GM12874 (cell line): ENCODE measurements at regions not wholly inside any gene's neighbourhood (a gene's known extent, or its start where the extent isn't known, plus 50 kb on each side); places are given as distances from the start of the nearest gene placed in this dataset.

ENCODE experiments used
- CTCF ChIP-seq: IDR thresholded peaks from 2 replicates; pipeline ENCODE4 v1.5.1; 2011; ENCODE audit warnings: low read depth, mild to moderate bottlenecking, control low read depth, low read length, moderate library complexity; ENCODE audit not compliant: insufficient read depth

GRCh38 chr6:139912735-139913400 lies 538.4 kb upstream of the CITED2 start:
- no peak for TF ChIP-seq CTCF

- TF ChIP-seq CTCF = no peak
Observed at GRCh38 chr6:139909992-139910391, 535.5 kb upstream of the CITED2 start.

GRCh38 chr6:139905404-139906052 lies 531.1 kb upstream of the CITED2 start:
- no peak for TF ChIP-seq CTCF

GRCh38 chr6:139904568-139904967 lies 530.1 kb upstream of the CITED2 start:
- no peak for TF ChIP-seq CTCF

- no peak for TF ChIP-seq CTCF
Observed at GRCh38 chr6:139904158-139904533, 529.7 kb upstream of the CITED2 start.

- no peak for TF ChIP-seq CTCF
Observed at GRCh38 chr6:139903411-139904157, 529.1 kb upstream of the CITED2 start.

GRCh38 chr6:139895205-139895793 lies 520.9 kb upstream of the CITED2 start:
- TF ChIP-seq CTCF = no peak
